Loucy (cell line): ENCODE measurements at regions not wholly inside any gene's neighbourhood (a gene's known extent, or its start where the extent isn't known, plus 50 kb on each side); places are given as distances from the start of the nearest gene placed in this dataset.

Experiments used
- CTCF ChIP-seq: fragments of 200-600 bp; sonication (generic); conservative IDR thresholded peaks from 2 replicates; pipeline ENCODE4 v1.5.1; 2014; ENCODE audit warnings: mild to moderate bottlenecking, antibody characterized with exemption, low read length
- EZH2phosphoT487 ChIP-seq: fragments of 200-600 bp; IDR thresholded peaks from 2 replicates; pipeline ENCODE4 v1.6.1; 2018; ENCODE audit warnings: antibody characterized with exemption, mild to moderate bottlenecking, moderate library complexity, borderline replicate concordance

GRCh38 chr12:125983094-125983783 lies 918.0 kb downstream of the AACS start:
- TF ChIP-seq CTCF, result no peak
- TF ChIP-seq EZH2phosphoT487, result no peak
